GM21717 (cell line): ENCODE measurements at regions not wholly inside any gene's neighbourhood (a gene's known extent, or its start where the extent isn't known, plus 50 kb on each side); places are given as distances from the start of the nearest gene placed in this dataset.
"Not testable (repeated sequence)": the region's sequence is repeated elsewhere in the genome, so short reads cannot be mapped to it uniquely, and the experiment has no call there.

Experiments
- ATAC-seq: cut with Tn5 transposase; IDR thresholded peaks from one replicate; pipeline ENCODE4 v1.9.1; 2021; ENCODE audit warnings: mild to moderate bottlenecking, moderate library complexity; ENCODE audit not compliant: unreplicated experiment

DNA sequence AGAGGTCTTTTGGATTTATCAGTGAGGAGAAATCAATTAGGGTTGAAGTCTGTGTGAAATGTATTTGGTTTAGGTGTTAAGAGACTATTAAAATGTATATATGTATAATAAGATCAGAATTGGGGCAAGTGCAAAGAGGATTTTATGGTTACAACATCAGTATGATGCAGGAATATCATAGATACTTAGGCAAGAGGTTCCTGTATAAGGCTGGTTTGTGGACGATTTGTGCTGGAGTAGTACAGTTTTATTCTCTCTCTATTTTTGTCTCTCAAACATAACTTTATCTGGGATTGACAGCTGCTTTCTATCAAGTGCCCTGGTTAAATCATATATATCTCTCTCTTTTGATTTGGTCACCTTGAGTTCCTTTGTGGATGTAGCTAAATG lies 142.5 kb downstream of the CTH start:
- ATAC-seq, result no peak

DNA sequence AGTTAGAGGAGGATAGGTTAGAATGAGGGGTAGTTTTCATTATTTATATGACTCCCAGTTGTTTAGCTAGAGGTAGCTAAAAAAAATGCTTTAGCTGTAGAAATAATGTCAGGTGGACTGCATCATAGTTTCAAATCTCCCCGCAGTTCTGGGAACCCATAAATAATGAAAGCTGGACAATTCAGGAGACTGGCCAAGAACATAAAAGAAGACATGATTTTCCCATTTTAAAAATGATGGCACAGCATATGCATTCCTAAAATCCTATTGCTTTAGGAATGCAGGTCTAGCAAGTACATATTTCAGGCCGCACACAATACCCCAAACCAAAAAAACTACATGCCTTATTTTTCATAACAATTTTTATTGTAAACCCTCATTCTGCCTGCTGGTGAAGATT lies 143.3 kb downstream of the CTH start:
- no peak for ATAC-seq

- ATAC-seq, result no peak
These were observed 145.5 kb downstream of the CTH start for GRCh38 chr1:70556541-70556940.

DNA sequence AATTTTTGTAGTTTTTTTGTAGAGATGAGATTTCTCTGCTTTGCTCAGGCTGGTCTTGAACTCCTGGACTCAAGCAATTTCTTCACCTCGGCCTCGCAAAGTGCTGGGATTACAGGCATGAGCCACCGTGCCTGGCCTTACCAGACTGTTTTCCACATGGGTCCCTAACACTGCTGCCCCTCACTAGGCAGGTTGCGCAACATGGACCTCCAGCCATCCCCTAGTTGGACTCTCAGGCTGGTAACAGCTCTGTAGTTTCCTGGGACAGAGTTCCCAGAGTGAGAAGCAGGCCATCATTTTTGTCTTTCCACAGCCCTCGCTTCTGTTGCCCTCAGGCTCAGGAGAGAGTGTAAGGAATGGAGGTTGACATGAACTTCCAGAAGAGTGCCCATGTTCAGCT lies 156.1 kb downstream of the CTH start:
- ATAC-seq, result no peak

- no peak for ATAC-seq
These were observed 160.1 kb downstream of the CTH start for GRCh38 chr1:70571191-70571590.

DNA sequence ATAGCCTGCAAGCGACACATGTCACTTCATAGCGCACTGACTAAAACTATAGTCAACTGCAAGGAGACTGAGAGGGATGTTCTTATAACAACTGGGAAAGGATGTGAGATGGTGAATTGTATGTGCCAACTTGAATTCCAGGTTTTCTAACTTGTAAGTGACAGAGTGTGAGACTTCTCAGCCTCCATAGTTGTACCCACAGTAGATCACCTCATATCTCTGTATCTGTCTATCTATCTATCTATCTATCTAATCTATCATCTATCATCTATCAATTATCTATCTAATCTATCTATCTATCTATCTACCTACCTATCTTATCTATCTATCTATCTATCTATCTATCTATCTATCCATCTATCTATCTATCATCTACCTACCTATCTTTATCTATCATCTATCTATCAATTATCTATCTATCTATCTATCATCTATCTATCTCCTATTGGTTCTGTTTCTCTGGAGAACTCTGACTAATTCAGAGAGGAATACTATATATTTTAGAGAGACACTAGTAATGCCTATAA lies 162.3 kb downstream of the CTH start:
- no peak for ATAC-seq

DNA sequence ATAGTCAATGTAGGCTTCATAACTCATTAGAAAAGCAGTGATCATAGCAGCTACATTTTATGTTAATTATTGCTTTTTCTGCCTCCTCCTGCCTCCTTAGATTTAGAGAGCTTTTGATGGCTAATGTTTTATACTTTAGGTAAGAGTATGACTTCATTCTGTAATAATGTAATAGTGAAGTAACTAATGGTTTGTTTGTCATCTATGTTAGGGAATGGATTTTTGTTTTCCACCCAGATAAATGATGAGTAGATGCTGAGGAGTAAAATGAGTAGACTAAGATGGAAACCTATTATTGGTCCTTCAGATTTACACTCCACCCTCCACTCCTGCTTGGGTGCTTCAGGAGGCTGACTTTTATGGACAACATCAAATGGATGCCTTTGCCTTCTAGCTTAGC lies 170.6 kb downstream of the CTH start:
- no peak for ATAC-seq

GRCh38 chr1:70583522-70583921 lies 172.5 kb downstream of the CTH start:
- no peak for ATAC-seq

DNA sequence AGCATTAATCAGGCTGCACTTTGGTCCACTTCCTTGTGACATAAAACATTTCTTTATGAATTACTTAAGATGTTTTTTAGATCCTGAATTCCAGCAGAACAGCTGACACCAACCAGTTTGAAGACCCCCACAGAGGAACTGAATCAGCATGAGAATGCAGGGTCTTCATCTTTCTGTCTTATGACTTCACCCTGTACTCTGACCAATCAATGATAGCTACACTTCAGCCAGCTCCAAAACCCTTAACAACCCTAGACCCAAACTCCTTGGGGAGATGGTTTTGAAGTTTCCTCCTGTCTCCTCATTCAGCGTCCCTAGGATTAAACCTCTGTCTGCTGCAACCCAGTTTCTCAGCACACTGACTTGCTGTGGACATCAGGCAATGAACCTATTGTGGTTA lies 175.0 kb downstream of the CTH start:
- ATAC-seq, result no peak

DNA sequence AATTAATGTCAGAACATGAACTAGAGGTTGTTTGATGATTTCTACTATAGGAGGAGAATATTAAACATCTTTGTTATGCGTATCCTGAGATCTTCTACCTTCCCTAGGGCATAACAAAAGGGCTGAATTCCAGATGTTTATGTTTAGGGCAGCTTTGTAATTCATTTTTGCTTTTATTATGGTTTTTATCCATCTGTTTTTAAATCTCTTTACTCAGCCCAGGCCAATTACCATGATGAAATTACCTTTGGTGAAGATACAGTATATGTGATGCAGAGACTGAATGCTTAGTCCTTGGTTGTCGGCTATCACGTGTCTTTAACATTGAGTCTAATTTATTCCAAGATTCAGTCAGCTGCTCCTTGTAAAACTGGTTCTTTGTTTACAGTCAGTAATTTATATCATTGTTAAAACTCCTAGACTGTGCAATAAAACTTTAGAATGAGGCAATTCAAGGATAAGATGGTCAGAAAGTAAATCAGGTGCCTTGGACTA lies 176.9 kb downstream of the CTH start:
- ATAC-seq, result no peak

- not testable (repeated sequence) for ATAC-seq
These were observed 182.5 kb downstream of the CTH start for GRCh38 chr1:70593551-70593950.

- ATAC-seq, result no peak
These were observed 197.7 kb downstream of the CTH start for GRCh38 chr1:70608815-70609214.

- ATAC-seq, result not testable (repeated sequence)
These were observed 199.1 kb downstream of the CTH start for GRCh38 chr1:70610164-70610563.

GRCh38 chr1:70616946-70617345 lies 205.9 kb downstream of the CTH start:
- no peak for ATAC-seq

GRCh38 chr1:70617728-70618127 lies 206.7 kb downstream of the CTH start:
- no peak for ATAC-seq

- ATAC-seq, result no peak
These were observed 216.8 kb downstream of the CTH start for GRCh38 chr1:70627910-70628309.

DNA sequence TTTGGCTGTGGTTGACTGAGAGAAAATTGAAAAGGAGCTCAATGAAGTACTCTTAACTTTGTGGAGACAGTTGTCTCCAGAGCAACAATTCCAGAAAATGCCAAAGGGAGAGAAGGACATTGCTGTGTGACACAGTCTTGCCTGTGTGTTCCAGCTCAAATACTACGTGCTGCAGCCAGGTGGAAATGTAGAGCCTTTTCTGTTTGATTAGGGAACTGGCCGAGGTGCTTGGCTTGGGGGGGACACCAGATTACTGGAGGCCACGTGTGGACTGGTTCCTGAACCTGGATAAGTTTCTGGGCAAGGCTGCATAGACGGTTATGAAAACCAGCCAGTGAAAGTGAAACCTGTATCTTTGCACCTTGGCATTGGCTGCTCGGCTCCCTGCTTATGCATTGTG lies 217.9 kb downstream of the CTH start:
- ATAC-seq, result no peak

DNA sequence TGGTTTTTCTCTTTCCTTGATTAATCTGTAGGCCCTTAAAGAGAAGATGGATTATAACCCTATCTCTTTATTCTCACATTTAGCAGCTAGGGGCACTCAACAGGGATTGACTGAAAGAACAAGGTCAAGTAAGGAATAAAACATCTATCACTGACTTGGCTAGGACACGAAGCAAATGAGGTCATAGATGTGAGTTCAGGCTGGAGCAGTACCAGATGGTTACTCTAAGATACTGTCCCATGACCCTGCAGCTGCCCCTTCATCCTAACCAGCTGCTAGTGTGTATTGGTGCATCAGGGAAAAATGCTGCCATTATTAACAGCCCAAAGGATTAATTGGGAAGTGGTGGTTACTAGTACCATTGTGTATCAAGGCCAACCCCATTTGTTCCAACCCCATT lies 221.9 kb downstream of the CTH start:
- no peak for ATAC-seq

DNA sequence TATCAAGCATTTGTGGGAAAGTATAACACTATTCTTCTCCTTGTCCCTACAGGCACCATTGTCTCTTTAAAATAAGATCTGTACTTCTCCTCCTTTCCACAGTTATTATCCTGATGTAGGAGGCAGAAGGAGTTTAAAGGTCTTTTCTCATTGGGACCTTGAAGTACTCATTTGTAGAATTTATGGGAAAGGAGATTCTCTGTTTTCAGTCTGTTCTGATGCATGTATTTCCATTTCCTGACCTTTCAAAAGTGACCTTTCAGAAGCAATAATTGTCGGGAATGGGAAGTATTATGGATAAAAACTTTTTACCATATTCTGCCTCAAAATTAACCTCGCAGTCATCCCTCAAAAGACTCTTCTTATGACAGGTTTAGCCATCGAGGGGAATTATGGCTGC lies 224.8 kb downstream of the CTH start:
- ATAC-seq, result no peak

DNA sequence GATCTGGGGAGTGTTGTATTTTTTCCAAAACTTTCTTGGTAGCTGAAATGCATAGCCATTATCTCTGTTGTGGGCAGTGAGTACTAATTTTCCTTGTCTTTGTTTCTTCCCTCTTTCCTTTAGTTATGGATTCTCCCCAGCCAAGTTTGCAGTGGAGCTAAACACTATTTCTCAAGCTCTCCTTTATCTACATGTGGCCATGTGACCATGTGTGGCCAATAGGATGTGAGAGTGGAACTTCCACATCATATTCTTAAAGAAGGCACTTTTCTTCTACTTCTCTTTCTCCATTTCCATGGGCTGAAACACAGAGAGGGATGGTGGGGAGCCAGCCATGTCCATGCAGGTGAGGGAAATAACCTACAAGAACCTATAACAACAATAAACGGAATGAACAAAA lies 230.8 kb downstream of the CTH start:
- ATAC-seq, result no peak

DNA sequence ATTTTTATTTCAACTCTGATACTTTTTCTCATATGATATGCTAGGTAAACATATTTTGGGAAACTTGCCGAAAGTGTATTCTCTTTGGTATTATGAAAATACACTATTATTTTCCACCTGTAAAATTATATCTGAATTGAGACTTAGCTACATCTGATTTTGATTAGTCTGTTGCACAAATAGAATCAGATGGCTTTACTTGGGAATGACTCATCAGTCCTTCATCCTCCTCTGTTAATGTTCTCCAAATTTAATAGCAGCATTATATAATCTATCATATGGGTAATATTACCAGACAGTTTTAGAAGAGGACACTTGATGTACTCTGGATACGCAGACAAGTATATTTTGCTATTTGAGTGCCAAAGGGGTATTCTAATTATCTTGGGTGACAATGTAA lies 245.3 kb downstream of the CTH start:
- ATAC-seq, result no peak

DNA sequence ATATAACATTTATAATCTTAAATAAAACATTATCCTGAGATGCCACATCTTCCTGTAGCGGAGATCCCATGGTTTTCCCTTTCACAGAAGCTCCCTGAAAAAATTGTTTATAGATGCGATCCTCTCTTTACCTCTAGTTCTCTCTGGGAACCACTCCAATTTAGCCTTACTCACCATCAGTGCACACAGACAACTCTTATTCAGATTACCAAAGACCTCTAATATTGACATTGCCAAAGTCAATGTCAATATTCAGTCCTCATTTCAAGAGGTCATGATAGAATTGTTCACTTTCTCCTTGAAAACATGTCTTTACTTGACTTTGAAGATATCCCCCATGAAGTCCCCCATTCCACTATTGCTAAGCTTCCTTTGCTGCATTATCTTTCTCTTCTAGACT lies 248.8 kb downstream of the CTH start:
- ATAC-seq, result no peak

GRCh38 chr1:70666381-70667140 lies 255.5 kb downstream of the CTH start:
- ATAC-seq, result no peak
